ENCODE measurements at regions not wholly inside any gene's neighbourhood (a gene's known extent, or its start where the extent isn't known, plus 50 kb on each side); places are given as distances from the start of the nearest gene placed in this dataset.

- Histone ChIP-seq H3K4me1 (no peaks in the 10 kb centered on the region), H3K4me3 (no peak overlapping the region), H3K27me3 (ENCODE audit: low read depth) (no peaks in the 10 kb centered on the region), H3K9me3 (no peaks in the 10 kb centered on the region), H3K27ac (no peak overlapping the region), H3K36me3 (no peaks in the 10 kb centered on the region)
- ATAC-seq (no peak), DNase-seq (no peak)
- intact Hi-C loops (cut with DNase I), result no loop called here
- TF ChIP-seq CTCF (IDR thresholded peaks at IDR 0.05), result no peak
These were observed 455.0 kb upstream of the ACTBL2 start for GRCh38 chr5:57937501-57938173.

- intact Hi-C loops (cut with DNase I), result no loop called here
- H3K4me3 ChIP-seq, result no peak overlapping the region
- H3K4me1 ChIP-seq, result no peaks in the 10 kb centered on the region
- no peak for ATAC-seq
- no peaks in the 10 kb centered on the region for H3K9me3 ChIP-seq
- TF ChIP-seq CTCF (IDR thresholded peaks at IDR 0.05), result no peak
- no peak for DNase-seq
- H3K27me3 ChIP-seq (ENCODE audit: low read depth), result no peaks in the 10 kb centered on the region
- H3K27ac ChIP-seq, result no peak overlapping the region
- H3K36me3 ChIP-seq, result no peaks in the 10 kb centered on the region
These were observed 454.4 kb upstream of the ACTBL2 start for GRCh38 chr5:57937025-57937424.

GRCh38 chr5:57932761-57933160 is 450.1 kb upstream of the ACTBL2 start:
- H3K4me3 ChIP-seq, result no peak overlapping the region
- no peak for DNase-seq
- ATAC-seq, result no peak
- intact Hi-C loops (cut with DNase I), result no loop called here
- no peaks in the 10 kb centered on the region for H3K4me1 ChIP-seq
- H3K27me3 ChIP-seq (ENCODE audit: low read depth), result no peaks in the 10 kb centered on the region
- no peak overlapping the region for H3K27ac ChIP-seq
- no peaks in the 10 kb centered on the region for H3K9me3 ChIP-seq
- no peaks in the 10 kb centered on the region for H3K36me3 ChIP-seq
- no peak for TF ChIP-seq CTCF (IDR thresholded peaks at IDR 0.05)

- H3K27ac ChIP-seq, result no peak overlapping the region
- TF ChIP-seq CTCF (IDR thresholded peaks at IDR 0.05), result no peak
- H3K27me3 ChIP-seq (ENCODE audit: low read depth), result no peaks in the 10 kb centered on the region
- intact Hi-C loops (cut with DNase I), result no loop called here
- no peak for DNase-seq
- H3K9me3 ChIP-seq, result no peaks in the 10 kb centered on the region
- H3K36me3 ChIP-seq, result no peaks in the 10 kb centered on the region
- H3K4me1 ChIP-seq, result no peaks in the 10 kb centered on the region
- no peak for ATAC-seq
- H3K4me3 ChIP-seq, result no peak overlapping the region
These were observed 449.2 kb upstream of the ACTBL2 start for GRCh38 chr5:57931807-57932206.

GRCh38 chr5:57931352-57931751 is 448.7 kb upstream of the ACTBL2 start:
- no peak for ATAC-seq

More at GRCh38 chr5:57931352-57931751, 448.7 kb upstream of the ACTBL2 start:
- TF ChIP-seq CTCF (IDR thresholded peaks at IDR 0.05), result no peak
- H3K9me3 ChIP-seq, result no peaks in the 10 kb centered on the region
- H3K36me3 ChIP-seq, result no peaks in the 10 kb centered on the region
- H3K27me3 ChIP-seq (ENCODE audit: low read depth), result no peaks in the 10 kb centered on the region
- H3K4me3 ChIP-seq, result no peak overlapping the region
- DNase-seq, result no peak
- no peak overlapping the region for H3K27ac ChIP-seq
- intact Hi-C loops (cut with DNase I), result no loop called here
- no peaks in the 10 kb centered on the region for H3K4me1 ChIP-seq

Data from lower lobe of right lung (tissue), 2 donors.